ENCODE measurements at regions not wholly inside any gene's neighbourhood (a gene's known extent, or its start where the extent isn't known, plus 50 kb on each side); places are given as distances from the start of the nearest gene placed in this dataset.

- Histone ChIP-seq H3K27ac (ENCODE audit: low read depth in 2 of 2, low read length in 1 of 2) (no peak overlapping the region), H3K9ac (no peak overlapping the region), H3K4me1 (ENCODE audit: control insufficient read depth in 1 of 2, insufficient read depth in 2 of 2, low read depth in 1 of 2, low read length in 1 of 2) (no peaks in the 10 kb centered on the region), H3K9me2 (no peaks in the 10 kb centered on the region), H3K27me3 (ENCODE audit: insufficient read depth) (no peaks in the 10 kb centered on the region), H3F3A (replicated peaks; ENCODE audit: insufficient read depth) (no peaks in the 10 kb centered on the region), H2AFZ (ENCODE audit: low read depth) (no peak overlapping the region), H3K9me3 (no peaks in the 10 kb centered on the region), H4K20me1 (ENCODE audit: insufficient read depth) (no peaks in the 10 kb centered on the region), H3K79me2 (ENCODE audit: insufficient read depth) (no peaks in the 10 kb centered on the region), H3K36me3 (replicated peaks in 1 of 2; ENCODE audit: control insufficient read depth in 1 of 2, insufficient read depth in 2 of 2, low read length in 1 of 2) (no peaks in the 10 kb centered on the region), H3K4me2 (no peak overlapping the region), H3K4me3 (ENCODE audit: low read depth in 2 of 2, low read length in 1 of 2) (no peak overlapping the region)
- DNase-seq: no peak
- ChIA-PET POLR2A (no interaction called here), CTCF (no interaction called here)
- TF ChIP-seq, protein P1, sequence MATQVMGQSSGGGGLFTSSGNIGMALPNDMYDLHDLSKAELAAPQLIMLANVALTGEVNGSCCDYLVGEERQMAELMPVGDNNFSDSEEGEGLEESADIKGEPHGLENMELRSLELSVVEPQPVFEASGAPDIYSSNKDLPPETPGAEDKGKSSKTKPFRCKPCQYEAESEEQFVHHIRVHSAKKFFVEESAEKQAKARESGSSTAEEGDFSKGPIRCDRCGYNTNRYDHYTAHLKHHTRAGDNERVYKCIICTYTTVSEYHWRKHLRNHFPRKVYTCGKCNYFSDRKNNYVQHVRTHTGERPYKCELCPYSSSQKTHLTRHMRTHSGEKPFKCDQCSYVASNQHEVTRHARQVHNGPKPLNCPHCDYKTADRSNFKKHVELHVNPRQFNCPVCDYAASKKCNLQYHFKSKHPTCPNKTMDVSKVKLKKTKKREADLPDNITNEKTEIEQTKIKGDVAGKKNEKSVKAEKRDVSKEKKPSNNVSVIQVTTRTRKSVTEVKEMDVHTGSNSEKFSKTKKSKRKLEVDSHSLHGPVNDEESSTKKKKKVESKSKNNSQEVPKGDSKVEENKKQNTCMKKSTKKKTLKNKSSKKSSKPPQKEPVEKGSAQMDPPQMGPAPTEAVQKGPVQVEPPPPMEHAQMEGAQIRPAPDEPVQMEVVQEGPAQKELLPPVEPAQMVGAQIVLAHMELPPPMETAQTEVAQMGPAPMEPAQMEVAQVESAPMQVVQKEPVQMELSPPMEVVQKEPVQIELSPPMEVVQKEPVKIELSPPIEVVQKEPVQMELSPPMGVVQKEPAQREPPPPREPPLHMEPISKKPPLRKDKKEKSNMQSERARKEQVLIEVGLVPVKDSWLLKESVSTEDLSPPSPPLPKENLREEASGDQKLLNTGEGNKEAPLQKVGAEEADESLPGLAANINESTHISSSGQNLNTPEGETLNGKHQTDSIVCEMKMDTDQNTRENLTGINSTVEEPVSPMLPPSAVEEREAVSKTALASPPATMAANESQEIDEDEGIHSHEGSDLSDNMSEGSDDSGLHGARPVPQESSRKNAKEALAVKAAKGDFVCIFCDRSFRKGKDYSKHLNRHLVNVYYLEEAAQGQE (IDR thresholded peaks at IDR 0.05; ENCODE audit: low read depth, low read length): no peak
- no peak for TF ChIP-seq TEAD4 (IDR thresholded peaks at IDR 0.05; ENCODE audit: borderline replicate concordance, insufficient read depth)
- TF ChIP-seq TCF12 (IDR thresholded peaks at IDR 0.05): no peak
- WGBS (ENCODE audit: low lambda C conversion rate): 95% methylated on average over 2 of the region's 2 CpGs
Measured at GRCh38 chr2:113828049-113828742, 61.7 kb upstream of the ACTR3 start.

DNA sequence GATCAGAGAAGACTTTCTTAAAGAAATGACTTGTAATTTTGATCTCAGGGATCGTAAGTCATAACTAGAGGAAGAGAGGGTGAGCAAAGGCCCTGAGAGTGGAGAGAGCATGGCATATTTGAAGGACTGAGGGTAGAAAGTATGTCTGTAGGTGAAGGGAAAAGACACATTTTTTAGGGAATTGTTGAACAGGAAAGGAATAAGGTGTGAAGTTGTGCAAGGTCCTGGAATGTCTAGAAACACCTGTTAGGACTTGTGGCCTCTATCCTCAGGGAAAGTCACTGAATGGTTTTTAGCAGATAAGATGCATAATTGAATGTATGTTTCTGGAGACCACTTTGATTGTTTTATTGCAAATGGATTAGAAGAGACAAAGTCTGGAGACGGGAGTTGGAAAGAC, 62.5 kb upstream of the ACTR3 start:
- no peak for TF ChIP-seq FOXJ3 (CRISPR knock-in tag; IDR thresholded peaks at IDR 0.05)
- no peak for TF ChIP-seq MAX (IDR thresholded peaks at IDR 0.05; ENCODE audit: low read depth)
- no peak for TF ChIP-seq RAD21 (IDR thresholded peaks at IDR 0.05; ENCODE audit: low read length)
- TF ChIP-seq RXRA (IDR thresholded peaks at IDR 0.05; ENCODE audit: borderline replicate concordance, low read depth): no peak
- TF ChIP-seq CHD2 (IDR thresholded peaks at IDR 0.05; ENCODE audit: low read length, partially characterized antibody): no peak
- no peak for TF ChIP-seq GABPA (IDR thresholded peaks at IDR 0.05; ENCODE audit: low read depth)
- TF ChIP-seq, protein P2, sequence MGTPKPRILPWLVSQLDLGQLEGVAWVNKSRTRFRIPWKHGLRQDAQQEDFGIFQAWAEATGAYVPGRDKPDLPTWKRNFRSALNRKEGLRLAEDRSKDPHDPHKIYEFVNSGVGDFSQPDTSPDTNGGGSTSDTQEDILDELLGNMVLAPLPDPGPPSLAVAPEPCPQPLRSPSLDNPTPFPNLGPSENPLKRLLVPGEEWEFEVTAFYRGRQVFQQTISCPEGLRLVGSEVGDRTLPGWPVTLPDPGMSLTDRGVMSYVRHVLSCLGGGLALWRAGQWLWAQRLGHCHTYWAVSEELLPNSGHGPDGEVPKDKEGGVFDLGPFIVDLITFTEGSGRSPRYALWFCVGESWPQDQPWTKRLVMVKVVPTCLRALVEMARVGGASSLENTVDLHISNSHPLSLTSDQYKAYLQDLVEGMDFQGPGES (IDR thresholded peaks at IDR 0.05; ENCODE audit: low read depth, low read length): no peak
- TF ChIP-seq POLR2AphosphoS5 (IDR thresholded peaks at IDR 0.05; ENCODE audit: low read depth, low read length): no peak
- TF ChIP-seq GATA2 (CRISPR knock-in tag; IDR thresholded peaks at IDR 0.05): no peak
- TF ChIP-seq, protein P1 (IDR thresholded peaks at IDR 0.05; ENCODE audit: low read depth, low read length): no peak
- no peak for TF ChIP-seq MEF2A (IDR thresholded peaks at IDR 0.05; ENCODE audit: borderline replicate concordance, low read depth)
- TF ChIP-seq, protein P3, sequence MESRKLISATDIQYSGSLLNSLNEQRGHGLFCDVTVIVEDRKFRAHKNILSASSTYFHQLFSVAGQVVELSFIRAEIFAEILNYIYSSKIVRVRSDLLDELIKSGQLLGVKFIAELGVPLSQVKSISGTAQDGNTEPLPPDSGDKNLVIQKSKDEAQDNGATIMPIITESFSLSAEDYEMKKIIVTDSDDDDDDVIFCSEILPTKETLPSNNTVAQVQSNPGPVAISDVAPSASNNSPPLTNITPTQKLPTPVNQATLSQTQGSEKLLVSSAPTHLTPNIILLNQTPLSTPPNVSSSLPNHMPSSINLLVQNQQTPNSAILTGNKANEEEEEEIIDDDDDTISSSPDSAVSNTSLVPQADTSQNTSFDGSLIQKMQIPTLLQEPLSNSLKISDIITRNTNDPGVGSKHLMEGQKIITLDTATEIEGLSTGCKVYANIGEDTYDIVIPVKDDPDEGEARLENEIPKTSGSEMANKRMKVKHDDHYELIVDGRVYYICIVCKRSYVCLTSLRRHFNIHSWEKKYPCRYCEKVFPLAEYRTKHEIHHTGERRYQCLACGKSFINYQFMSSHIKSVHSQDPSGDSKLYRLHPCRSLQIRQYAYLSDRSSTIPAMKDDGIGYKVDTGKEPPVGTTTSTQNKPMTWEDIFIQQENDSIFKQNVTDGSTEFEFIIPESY (IDR thresholded peaks at IDR 0.05; ENCODE audit: borderline replicate concordance, low read depth): no peak
- no peak for TF ChIP-seq SMC3 (IDR thresholded peaks at IDR 0.05; ENCODE audit: low read depth, low read length)
- no peak for TF ChIP-seq SIN3A (IDR thresholded peaks at IDR 0.05; ENCODE audit: borderline replicate concordance, low read depth, low read length)
- Histone ChIP-seq H3K9me3 (no peaks in the 10 kb centered on the region), H3F3A (replicated peaks; ENCODE audit: insufficient read depth) (no peaks in the 10 kb centered on the region), H3K9me2 (no peaks in the 10 kb centered on the region), H3K4me1 (ENCODE audit: control insufficient read depth in 1 of 2, insufficient read depth in 2 of 2, low read depth in 1 of 2, low read length in 1 of 2) (no peaks in the 10 kb centered on the region), H3K27ac (ENCODE audit: low read depth in 2 of 2, low read length in 1 of 2) (no peak overlapping the region), H3K79me2 (ENCODE audit: insufficient read depth) (no peaks in the 10 kb centered on the region), H2AFZ (ENCODE audit: low read depth) (no peak overlapping the region), H3K27me3 (ENCODE audit: insufficient read depth) (no peaks in the 10 kb centered on the region), H3K4me2 (no peak overlapping the region), H3K36me3 (replicated peaks in 1 of 2; ENCODE audit: control insufficient read depth in 1 of 2, insufficient read depth in 2 of 2, low read length in 1 of 2) (no peaks in the 10 kb centered on the region), H4K20me1 (ENCODE audit: insufficient read depth) (no peaks in the 10 kb centered on the region), H3K9ac (no peak overlapping the region), H3K4me3 (ENCODE audit: low read depth in 2 of 2, low read length in 1 of 2) (no peak overlapping the region)
- WGBS (ENCODE audit: low lambda C conversion rate): 64% methylated on average over 2 of the region's 2 CpGs
- no peak for DNase-seq
- ChIA-PET CTCF (no interaction called here), POLR2A (no interaction called here)
